ENCODE measurements at regions not wholly inside any gene's neighbourhood (a gene's known extent, or its start where the extent isn't known, plus 50 kb on each side); places are given as distances from the start of the nearest gene placed in this dataset.

DNA sequence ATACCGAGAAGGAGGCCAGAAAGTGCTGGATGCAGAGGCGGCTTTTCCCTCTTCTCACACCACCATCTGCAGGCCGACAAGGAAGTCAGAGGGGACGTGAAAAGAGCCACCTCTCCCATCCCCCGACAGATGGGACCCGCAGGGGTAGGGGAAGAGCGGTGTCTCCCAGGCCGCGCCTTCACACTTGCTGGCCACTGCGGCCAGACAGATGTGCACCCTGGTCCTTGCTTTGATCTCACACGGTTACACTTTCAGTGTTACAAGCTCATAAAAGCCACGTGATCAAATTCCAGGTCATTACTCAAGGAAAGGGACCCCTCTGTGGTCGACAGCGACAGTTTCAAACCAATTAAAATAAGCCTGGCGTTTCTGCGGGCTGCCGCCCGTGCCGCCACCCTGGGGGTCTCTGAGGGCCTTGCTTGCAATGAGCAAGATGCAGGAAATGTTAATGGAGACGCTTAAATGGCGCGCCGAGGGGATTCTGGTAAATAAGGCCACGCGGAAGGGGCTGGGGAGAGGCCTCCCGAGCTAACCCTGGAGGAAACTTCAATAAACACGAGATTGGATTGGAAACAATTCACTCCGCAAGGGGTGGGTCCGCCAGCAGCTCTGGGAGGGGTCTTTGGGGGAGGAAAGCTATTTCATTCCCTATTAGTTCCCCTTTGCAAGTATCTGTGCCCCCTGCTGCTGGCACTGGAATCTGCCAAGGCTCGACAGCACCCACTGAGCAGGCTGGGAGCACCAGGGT, 240.9 kb downstream of the ENGASE start:
- TF ChIP-seq CTCF (conservative IDR thresholded peaks at IDR 0.05 in 1 of 2, IDR thresholded peaks at IDR 0.05 in 1 of 2; ENCODE audit: extremely low read depth in 1 of 2, insufficient read depth in 1 of 2, low read depth in 1 of 2, low read length in 2 of 2) (no peak), EZH2 (IDR thresholded peaks at IDR 0.05; ENCODE audit: borderline replicate concordance, low read length) (no peak)

Data from mammary epithelial cell (primary cell).